Prostate gland (tissue), 2 donors: ENCODE measurements at regions not wholly inside any gene's neighbourhood (a gene's known extent, or its start where the extent isn't known, plus 50 kb on each side); places are given as distances from the start of the nearest gene placed in this dataset.
A peak's percentile ranks its signal among the peaks of the same experiment; 100 is the strongest.

Experiments
- DNase-seq: peaks from one replicate; pipeline ENCODE4 v3.0.0-alpha.2; 2019; ENCODE audit warnings: low spot score
- H3K27ac ChIP-seq, 2 donors: fragments of 200-600 bp; sonication (generic); 2 replicates each; pipeline ENCODE4 v1.5.1; 2017 to 2019
- H3K27me3 ChIP-seq: fragments of 200-600 bp; sonication (generic); replicated peaks from 2 replicates; pipeline ENCODE4 v1.5.1; 2019; ENCODE audit not compliant: insufficient read depth
- H3K36me3 ChIP-seq, 2 donors: fragments of 200-600 bp; sonication (generic); 1 replicate in 1 of 2; 2 replicates in 1 of 2; pipeline versions ENCODE4 v1.5.1 to v1.8.1; 2017 to 2019
- H3K4me1 ChIP-seq: fragments of 200-600 bp; sonication (generic); replicated peaks from 2 replicates; pipeline ENCODE4 v1.5.1; 2019
- H3K4me3 ChIP-seq, 2 donors: fragments of 200-600 bp; sonication (generic); 2 replicates each; pipeline ENCODE4 v1.5.1; 2017 to 2019
- H3K9me3 ChIP-seq: fragments of 200-600 bp; sonication (generic); 2 replicates; pipeline ENCODE4 v1.5.1; 2017
- POLR2A ChIP-seq: fragments of 450-650 bp; IDR thresholded peaks from one replicate; pipeline ENCODE4 v1.6.1; 2016; ENCODE audit warnings: antibody characterized with exemption, mild to moderate bottlenecking
- POLR2AphosphoS5 ChIP-seq: sonication (generic); formaldehyde crosslinking; IDR thresholded peaks from one replicate; pipeline ENCODE4 v1.6.1; 2017; ENCODE audit warnings: antibody characterized with exemption
- WGBS: methylation state at CpG from one replicate; pipeline ENCODE4 v1.1.5; 2018; 5-methylcytosine and 5-hydroxymethylcytosine counted together
- intact Hi-C: fragments of 100-400 bp; cut with DNase I; formaldehyde crosslinking; loops from one replicate; pipeline ENCODE4 v1.14.2; 2022
- TF ChIP-seq, protein P1 (sequence below), 4 experiments: fragments of 200-600 bp in 2 of 4; fragments of 450-650 bp in 2 of 4; sonication (generic) in 2 of 4; IDR thresholded peaks; 1 replicate in 3 of 4; 2 replicates in 1 of 4; pipeline ENCODE4 v1.5.1; 2016 to 2019; ENCODE audit warnings: antibody characterized with exemption in 4 of 4, mild to moderate bottlenecking in 2 of 4, moderate library complexity in 2 of 4

DNA sequence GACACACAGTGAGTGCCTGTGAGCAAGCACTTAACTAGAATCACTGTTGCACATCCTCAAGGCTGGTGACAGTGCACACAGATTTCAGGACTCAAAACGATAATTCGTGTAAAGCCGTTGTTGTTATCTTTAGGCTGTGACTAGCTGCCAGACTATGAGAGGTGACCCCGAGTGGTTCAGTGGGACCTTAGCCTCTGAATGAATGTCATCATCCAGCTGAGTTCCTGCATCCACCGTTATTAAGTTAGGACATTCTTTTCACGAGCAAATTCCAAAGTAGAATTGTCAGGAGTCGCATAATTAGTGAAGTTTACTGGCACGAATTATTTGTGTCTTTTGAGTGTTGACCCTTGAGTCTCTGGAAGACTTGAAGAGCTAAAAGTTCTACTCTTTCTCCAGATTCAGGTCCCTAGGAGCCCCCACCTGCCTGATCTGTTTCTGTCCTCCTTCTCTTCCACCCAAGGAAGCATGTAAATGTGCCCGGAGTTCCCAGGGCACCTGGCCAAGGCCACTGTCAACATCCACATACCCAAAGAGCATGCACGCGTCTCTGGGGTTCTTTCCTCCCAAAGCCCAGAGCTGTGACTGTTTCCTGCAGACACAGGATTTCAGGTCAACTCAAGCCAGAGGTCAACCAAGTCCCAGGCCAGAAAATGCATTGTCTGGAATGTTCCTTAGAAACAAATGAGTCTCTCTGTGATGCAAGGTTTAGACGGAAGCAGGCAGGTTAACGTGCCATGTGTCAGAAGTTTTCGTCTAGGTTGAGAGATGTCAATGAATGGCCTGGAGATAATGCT is 207.2 kb downstream of the TOMM20 start:
- peaks cover 22% of the 10 kb centered on the region for H3K4me1 ChIP-seq
- H3K27ac ChIP-seq = no peak overlapping the region
- WGBS = 58% methylated on average over 14 of the region's 14 CpGs
- no peaks in the 10 kb centered on the region for H3K27me3 ChIP-seq
- no peaks in the 10 kb centered on the region for H3K36me3 ChIP-seq
- no peaks in the 10 kb centered on the region for H3K9me3 ChIP-seq
- DNase-seq = peak; percentile 52
- no peak overlapping the region for H3K4me3 ChIP-seq
- intact Hi-C loops = no loop called here
- no peak for TF ChIP-seq POLR2A
- no peak for TF ChIP-seq POLR2AphosphoS5
- TF ChIP-seq, protein P1, sequence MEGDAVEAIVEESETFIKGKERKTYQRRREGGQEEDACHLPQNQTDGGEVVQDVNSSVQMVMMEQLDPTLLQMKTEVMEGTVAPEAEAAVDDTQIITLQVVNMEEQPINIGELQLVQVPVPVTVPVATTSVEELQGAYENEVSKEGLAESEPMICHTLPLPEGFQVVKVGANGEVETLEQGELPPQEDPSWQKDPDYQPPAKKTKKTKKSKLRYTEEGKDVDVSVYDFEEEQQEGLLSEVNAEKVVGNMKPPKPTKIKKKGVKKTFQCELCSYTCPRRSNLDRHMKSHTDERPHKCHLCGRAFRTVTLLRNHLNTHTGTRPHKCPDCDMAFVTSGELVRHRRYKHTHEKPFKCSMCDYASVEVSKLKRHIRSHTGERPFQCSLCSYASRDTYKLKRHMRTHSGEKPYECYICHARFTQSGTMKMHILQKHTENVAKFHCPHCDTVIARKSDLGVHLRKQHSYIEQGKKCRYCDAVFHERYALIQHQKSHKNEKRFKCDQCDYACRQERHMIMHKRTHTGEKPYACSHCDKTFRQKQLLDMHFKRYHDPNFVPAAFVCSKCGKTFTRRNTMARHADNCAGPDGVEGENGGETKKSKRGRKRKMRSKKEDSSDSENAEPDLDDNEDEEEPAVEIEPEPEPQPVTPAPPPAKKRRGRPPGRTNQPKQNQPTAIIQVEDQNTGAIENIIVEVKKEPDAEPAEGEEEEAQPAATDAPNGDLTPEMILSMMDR (IDR thresholded peaks at IDR 0.05) = no peak

DNA sequence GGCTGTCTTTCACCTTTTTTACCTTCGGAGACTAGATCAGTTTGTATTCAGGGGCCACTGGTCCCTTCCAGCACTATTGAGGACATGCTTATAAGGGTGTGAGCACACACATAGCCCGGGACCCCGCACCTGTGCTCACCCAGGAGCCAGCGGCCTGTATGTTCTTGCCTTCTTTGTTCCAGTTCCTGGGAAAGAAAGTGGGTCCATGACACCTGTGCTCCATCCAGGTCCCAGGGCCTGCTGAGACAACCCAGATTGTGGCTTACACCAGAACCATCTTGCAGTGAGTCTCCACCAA is 207.8 kb downstream of the TOMM20 start:
- Histone ChIP-seq H3K9me3 (no peaks in the 10 kb centered on the region), H3K27me3 (no peaks in the 10 kb centered on the region), H3K27ac (no peak overlapping the region), H3K4me1 (peaks cover 21% of the 10 kb centered on the region), H3K4me3 (no peak overlapping the region), H3K36me3 (no peaks in the 10 kb centered on the region)
- intact Hi-C loops = no loop called here
- no peak for DNase-seq
- TF ChIP-seq, protein P1 (IDR thresholded peaks at IDR 0.05) = no peak
- TF ChIP-seq POLR2A (no peak), POLR2AphosphoS5 (no peak)
- WGBS = 73% methylated on average over 4 of the region's 4 CpGs

DNA sequence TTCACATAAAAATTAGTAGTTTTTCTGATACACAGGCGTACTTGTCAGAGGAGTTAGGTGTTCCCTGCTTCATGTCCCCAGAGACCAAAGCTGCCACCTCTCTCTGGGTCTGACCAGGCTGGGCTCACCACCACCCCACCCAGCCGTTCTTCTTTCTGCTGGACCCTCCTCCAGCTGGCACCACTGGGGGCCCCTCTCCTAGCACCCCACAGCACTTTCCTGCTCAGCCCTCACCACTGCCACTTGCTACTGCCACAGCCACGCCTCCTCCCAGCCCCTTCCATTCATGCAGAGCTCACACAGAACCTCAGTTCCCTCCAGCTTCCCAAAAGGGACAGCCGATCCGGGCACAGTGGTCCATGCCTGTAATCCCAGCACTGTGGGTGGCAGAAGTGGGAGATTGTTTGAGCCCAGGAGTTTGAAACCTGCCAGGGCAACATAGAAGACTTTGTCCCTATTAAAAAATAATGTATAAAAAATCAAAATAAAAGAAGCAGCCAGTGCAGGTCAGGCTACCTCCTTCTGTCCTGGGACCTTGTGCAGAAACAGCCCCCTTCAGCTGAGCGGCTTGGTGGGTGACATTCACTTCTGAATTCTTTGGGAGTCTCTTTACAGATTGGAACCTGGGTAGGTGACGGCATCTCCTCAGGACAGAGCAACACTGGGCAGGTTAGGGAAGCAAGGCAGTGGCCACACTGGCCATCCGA is 208.3 kb downstream of the TOMM20 start:
- H3K4me3 ChIP-seq = no peak overlapping the region
- WGBS = 86% methylated on average over 8 of the region's 8 CpGs
- H3K27me3 ChIP-seq = no peaks in the 10 kb centered on the region
- TF ChIP-seq, protein P1 (IDR thresholded peaks at IDR 0.05) = no peak
- TF ChIP-seq POLR2A (no peak), POLR2AphosphoS5 (no peak)
- no peaks in the 10 kb centered on the region for H3K36me3 ChIP-seq
- intact Hi-C loops = no loop called here
- H3K9me3 ChIP-seq = no peaks in the 10 kb centered on the region
- H3K4me1 ChIP-seq = peaks cover 21% of the 10 kb centered on the region
- peak overlapping the region; percentile 54 to 68 for H3K27ac ChIP-seq
- DNase-seq = no peak

DNA sequence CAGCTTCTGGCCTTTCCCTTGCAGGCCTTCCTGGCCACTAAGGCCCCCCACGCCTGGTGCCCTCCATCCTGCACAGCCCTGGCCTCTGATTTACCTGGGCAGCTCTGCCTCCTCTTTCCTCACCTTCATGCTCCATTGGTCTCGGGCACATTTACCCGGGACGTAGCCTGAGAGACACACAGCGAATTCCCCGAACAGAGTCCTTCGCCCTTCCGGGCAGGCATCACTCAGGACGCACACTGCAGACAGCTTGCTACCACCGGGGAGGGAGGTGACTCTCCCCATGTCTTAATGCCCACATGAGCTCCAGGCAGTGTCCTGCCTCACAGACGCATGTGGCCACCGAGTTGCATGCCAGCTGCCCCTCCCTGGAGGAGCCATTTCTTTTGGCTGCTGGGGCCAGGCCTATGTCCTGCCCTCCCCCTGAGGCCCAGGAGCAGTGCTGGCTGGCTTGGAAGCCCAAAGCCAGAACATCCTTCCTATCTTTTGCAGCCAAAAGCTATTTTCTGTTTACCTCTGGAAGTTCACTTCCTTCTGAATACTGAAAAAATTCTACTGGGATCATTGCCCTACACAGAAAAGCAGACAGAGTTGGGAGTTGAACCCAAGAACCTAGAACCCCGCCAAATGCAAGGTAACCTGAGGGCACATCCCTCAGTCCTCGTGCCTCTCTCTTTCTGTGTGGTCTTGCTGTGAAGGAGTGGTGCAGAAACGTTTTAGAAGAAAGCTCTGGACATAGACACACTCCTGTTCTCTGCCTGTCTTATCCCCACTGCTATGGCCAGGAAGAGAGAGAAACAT is 209.5 kb downstream of the TOMM20 start:
- H3K4me3 ChIP-seq = no peak overlapping the region
- 73% methylated on average over 14 of the region's 15 CpGs for WGBS
- H3K9me3 ChIP-seq = no peaks in the 10 kb centered on the region
- TF ChIP-seq, protein P1 (IDR thresholded peaks at IDR 0.05) = no peak
- peak; percentile 64 for TF ChIP-seq POLR2AphosphoS5
- no peak for TF ChIP-seq POLR2A
- H3K27ac ChIP-seq = peak overlapping the region; percentile 54 to 68
- no peaks in the 10 kb centered on the region for H3K36me3 ChIP-seq
- peaks cover 21% of the 10 kb centered on the region for H3K4me1 ChIP-seq
- no peak for DNase-seq
- H3K27me3 ChIP-seq = no peaks in the 10 kb centered on the region
- intact Hi-C loops = loop anchor here (2.0 to 5.0 kb wide), 3 partner anchors 158 to 387 kb away; no protein-coding TSS in a partner anchor
